A549 (cell line): ENCODE measurements at regions not wholly inside any gene's neighbourhood (a gene's known extent, or its start where the extent isn't known, plus 50 kb on each side); places are given as distances from the start of the nearest gene placed in this dataset.

Experiments used
- KDM5A ChIP-seq: fragments of 200-600 bp; sonication (generic); IDR thresholded peaks from 2 replicates; pipeline ENCODE4 v1.6.1; 2016; ENCODE audit warnings: antibody characterized with exemption, mild to moderate bottlenecking
- MYC ChIP-seq: IDR thresholded peaks from 2 replicates; pipeline ENCODE4 v1.6.1; 2012; ENCODE audit warnings: mild to moderate bottlenecking, inconsistent platforms, low read length, improper control_type of control experiment, borderline replicate concordance
- RAD21 ChIP-seq, 2 experiments: fragments of >200 bp in 1 of 2; sonication (Bioruptor Twin) in 1 of 2; formaldehyde crosslinking in 1 of 2; IDR thresholded peaks in 1 of 2; conservative IDR thresholded peaks in 1 of 2; 2 replicates in 1 of 2; 3 replicates in 1 of 2; pipeline ENCODE4 v1.6.1; 2012 to 2018; ENCODE audit warnings: inconsistent platforms in 1 of 2

- TF ChIP-seq KDM5A (no peak), MYC (no peak), RAD21 (conservative IDR thresholded peaks at IDR 0.05 in 1 of 2, IDR thresholded peaks at IDR 0.05 in 1 of 2) (no peak)
These were observed 55.4 kb upstream of the ALDH1A3 start for GRCh38 chr15:100824211-100824610.
